ENCODE measurements at regions not wholly inside any gene's neighbourhood (a gene's known extent, or its start where the extent isn't known, plus 50 kb on each side); places are given as distances from the start of the nearest gene placed in this dataset.

- TF ChIP-seq, protein P1, sequence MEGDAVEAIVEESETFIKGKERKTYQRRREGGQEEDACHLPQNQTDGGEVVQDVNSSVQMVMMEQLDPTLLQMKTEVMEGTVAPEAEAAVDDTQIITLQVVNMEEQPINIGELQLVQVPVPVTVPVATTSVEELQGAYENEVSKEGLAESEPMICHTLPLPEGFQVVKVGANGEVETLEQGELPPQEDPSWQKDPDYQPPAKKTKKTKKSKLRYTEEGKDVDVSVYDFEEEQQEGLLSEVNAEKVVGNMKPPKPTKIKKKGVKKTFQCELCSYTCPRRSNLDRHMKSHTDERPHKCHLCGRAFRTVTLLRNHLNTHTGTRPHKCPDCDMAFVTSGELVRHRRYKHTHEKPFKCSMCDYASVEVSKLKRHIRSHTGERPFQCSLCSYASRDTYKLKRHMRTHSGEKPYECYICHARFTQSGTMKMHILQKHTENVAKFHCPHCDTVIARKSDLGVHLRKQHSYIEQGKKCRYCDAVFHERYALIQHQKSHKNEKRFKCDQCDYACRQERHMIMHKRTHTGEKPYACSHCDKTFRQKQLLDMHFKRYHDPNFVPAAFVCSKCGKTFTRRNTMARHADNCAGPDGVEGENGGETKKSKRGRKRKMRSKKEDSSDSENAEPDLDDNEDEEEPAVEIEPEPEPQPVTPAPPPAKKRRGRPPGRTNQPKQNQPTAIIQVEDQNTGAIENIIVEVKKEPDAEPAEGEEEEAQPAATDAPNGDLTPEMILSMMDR (IDR thresholded peaks at IDR 0.05) = no peak
- TF ChIP-seq POLR2A (IDR thresholded peaks at IDR 0.05; ENCODE audit: low read length) (no peak), KDM1A (IDR thresholded peaks at IDR 0.05; ENCODE audit: low read depth) (no peak)
Measured at GRCh38 chr18:64810354-64810753, 661.5 kb upstream of the LINC00305 start.
